ENCODE measurements at regions not wholly inside any gene's neighbourhood (a gene's known extent, or its start where the extent isn't known, plus 50 kb on each side); places are given as distances from the start of the nearest gene placed in this dataset.

DNA sequence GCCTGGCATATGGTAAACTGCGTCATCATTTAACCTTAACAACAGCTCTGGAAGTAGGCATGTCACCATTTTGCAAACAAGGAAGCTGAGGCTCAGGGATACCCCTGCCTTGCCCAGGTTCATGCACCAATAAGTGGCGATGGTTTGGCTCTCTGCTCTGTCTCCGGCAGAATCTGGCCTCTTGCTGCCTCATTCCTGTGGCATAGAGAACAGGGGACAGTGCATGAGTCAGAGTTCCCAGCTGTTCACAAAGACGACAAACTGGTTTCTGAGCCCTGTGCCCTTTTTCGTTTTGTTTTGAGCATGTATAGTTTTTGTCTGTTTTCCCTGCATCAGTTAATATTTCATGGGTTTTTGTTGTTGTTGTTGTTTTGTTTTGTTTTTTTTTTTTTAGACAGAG, 236.8 kb downstream of the OPA1 start:
- no peak for DNase-seq

DNA sequence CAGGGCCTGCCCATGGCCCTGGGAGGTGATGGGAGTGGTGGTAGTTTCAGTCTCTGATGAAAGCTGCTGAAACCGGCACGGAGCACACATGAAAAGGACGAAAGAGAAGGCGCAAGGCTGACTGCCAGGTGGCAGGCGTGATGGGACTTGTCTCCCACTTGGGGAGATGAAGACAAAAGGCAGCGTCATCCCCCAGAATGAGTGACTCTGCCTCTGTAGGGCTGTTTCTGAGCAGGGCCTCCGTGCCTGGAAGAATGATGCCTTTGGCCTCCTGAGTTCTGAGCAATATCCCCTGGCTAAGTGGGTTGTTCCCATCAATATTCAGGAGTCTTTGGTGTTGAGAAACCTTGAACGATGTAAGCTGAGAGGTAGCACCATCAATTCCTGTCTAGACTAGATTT, 237.8 kb downstream of the OPA1 start:
- peak in 1 of 2 experiments; percentile 54 for DNase-seq

DNA sequence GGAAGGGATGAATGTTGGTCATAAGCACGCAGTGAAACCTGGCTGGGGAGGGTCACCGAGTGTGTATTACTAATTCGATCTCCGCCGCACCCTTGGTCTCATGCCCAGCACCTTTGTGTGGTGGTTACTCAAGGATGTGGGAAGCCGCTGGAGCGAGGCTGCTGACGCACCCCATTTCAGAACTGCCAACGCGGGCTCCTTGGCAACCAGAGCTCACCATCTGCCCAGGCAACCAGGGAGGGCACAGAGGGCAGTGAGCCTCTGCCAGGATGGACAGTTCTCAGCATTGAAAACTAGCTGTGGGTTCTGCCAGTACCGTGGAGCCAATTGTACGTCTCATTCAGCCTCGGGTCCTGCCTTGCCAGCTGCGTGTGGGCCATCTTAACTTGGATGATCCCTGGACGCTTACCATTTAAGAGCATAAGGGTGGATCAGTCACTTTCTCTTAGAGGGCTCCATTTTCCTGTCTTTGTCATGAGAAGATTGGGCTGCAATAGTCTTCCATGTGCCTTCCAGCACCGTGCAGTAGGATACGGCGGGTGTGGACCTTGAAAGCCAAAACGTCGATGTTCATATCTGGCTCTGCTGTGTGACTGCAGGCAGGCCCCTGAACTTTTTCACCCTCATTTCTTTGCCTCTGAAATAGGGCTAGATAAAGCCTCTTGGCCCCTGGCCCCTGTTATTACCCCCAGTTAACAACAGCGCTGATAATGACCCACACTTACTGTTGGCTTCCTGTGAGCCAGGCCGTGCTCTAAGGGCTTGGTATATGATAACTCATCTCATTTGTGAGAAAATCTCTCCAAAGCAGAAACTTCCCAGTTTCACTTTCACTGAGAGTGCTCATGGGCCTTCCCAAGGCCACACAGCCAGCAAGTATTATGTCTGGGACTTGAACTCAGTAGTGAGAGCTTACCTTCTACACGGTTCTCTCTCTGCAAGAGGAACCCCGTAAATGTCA, 238.8 kb downstream of the OPA1 start:
- no peak for DNase-seq

DNA sequence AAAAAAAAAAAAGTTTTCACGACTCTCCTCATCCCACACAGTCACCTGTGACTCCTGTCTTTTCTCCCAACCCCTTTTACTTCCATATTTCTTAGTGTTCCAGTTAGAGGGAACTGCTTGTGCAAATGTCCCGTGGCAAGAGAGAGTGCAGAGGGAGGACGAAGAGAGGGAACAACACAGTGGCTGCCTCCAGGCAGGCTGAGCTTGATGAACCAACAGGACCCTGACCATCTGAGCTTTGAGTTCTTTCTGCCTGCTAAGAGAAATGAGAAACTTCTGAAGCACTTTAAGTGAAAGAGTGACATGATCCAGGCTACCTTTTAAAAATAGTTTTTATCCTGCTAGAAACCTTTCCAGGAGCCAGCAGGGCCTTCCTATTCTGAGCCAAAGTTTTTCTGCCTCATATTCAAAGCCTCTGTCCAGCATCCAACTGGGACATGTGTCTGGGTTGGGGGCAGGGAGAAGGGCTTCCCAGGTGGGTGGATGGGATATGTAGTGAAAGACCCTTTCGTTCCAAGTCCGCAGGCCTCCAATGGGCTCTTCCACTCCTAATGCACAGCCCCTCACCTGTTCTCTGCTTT, 239.9 kb downstream of the OPA1 start:
- no peak for DNase-seq

DNA sequence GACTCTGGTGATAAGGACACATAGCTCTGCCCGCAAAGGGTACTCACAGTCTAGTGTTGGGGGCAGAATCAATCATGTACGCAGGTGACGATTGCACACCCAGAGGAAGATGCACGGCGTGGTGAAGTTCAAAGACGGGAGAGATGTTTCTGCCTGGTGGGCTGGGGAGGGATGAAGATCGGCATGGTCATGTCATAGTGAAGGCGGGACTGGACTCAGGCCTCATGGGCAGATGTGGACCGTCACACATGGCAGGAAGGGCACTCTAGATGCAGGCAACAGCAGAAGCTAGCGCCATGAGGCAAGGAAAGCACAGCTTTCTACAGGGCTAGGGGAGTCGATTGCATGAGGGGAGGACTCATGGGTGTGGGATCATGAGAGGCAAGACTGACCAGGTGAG, 240.6 kb downstream of the OPA1 start:
- DNase-seq, result no peak

DNA sequence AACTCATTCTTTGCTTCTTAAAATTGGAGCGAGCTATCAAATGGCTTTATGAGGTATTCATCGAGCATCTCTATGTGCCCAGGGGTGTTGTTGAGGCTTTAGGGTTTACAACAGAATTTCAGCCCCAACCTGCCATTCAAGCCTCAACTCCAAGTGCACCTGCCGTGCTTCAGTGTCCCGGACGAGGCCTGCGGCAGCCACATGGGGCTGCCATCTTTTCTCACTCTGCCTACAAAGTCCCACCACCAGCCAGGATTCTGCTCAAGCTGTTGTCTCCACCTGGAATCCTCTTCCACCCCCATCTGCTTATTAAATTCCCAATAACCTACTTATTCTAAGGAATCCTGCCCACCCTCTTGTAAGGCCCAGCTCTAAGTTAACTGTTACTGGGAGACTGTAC, 242.4 kb downstream of the OPA1 start:
- no peak for DNase-seq

DNA sequence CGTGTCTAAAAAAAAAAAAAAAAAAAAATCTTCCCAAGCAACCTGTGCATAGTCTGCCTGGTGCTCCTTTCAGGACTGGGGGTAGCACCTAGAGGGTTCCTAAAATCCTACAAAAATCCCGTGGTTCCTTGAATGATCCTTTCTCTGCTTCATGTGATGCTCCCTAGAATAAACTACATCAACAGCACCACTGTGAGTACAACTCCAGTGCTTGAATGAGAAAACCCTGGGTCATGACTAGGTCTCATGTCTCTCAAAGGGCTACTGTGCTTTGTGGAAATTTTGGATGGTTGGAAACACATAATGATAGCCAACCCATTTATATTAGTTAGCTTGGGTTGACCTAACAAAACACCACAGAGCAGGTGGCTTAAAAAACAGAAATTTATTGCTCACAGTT, 243.5 kb downstream of the OPA1 start:
- DNase-seq, result no peak

DNA sequence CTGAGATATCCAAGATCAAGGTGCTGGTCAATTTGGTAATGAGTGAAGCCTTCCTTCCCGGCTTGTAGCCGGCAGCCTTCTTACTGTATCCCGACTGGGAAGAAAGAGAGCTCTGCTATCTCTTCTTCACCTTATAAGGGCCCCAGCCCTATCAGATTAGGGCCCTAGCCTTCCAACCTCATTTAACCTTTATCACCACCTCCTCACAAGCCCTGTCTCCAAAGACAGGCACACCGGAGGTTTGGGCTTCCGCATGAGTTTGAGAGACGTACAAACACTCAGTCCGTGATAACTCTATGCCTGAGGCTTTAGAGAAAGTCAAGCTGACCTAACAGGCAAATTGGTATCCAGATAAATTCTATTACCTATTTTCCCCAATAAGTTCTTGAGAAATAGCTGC, 243.9 kb downstream of the OPA1 start:
- no peak for DNase-seq

DNA sequence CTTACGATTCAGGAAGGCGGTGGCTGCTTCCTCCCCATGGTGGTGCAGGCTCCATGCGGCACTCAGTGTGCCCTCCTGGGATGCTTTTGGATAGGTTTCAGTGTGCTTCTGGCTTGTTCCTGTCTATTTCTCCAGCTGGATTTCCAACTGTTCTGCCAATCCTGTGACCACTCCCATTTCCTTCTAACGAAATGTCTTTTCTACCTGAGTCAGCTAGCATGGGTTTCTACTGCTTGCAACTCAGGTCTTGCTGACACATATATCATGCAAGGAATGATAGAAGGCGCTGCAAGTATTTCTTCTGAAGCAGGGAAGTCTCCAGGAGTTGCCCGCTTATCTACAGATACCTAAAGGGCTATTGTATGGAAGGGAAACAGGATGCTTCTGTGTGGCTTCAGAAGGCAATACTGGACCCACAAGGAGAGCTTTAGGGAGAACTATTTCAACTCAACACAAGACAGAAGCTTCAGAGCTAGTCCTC, 244.4 kb downstream of the OPA1 start:
- no peak for DNase-seq

DNA sequence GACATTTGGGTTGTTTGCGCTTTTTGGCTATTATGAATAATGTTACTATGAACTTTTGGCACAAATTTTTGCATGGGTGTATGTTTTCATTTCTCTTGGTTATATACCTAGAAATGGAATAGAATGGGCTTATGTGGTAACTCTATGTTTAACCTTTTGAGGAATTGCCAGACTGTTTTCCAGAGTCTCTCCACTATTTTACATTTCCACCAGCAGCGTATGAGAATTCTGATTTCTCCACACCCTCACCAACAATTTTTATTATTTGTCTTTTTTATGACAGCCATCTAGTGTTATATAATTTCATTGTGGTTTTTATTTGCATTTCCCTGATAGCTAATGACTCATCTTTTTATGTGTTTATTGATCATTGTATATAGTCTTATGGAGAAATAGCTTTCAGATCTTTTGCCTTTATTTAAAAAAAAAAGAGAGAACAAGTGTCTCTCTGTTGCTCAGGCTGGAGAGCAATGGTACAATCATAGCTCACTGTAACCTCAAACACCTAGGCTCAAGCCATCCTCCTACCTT, 247.2 kb downstream of the OPA1 start:
- no peak for DNase-seq

DNA sequence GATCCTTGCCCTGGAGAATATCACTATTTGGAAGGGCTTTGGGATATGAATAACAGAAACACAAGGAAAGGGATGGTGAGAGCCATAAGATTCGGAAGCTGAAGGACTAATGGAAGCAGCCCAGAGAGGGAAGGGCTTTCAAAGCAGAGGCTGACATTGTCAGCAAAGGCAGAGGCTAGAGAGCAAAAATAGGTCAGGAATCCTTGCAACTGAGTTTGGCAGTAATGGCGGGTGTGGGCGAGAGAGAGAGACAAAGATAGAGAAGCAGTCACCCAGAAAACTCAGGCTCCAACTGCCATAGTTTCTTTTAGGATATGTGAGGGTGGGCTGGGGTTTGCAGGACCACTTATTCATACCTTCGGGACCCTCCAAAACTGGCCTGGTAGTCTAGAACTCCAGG, 248.6 kb downstream of the OPA1 start:
- no peak for DNase-seq

DNA sequence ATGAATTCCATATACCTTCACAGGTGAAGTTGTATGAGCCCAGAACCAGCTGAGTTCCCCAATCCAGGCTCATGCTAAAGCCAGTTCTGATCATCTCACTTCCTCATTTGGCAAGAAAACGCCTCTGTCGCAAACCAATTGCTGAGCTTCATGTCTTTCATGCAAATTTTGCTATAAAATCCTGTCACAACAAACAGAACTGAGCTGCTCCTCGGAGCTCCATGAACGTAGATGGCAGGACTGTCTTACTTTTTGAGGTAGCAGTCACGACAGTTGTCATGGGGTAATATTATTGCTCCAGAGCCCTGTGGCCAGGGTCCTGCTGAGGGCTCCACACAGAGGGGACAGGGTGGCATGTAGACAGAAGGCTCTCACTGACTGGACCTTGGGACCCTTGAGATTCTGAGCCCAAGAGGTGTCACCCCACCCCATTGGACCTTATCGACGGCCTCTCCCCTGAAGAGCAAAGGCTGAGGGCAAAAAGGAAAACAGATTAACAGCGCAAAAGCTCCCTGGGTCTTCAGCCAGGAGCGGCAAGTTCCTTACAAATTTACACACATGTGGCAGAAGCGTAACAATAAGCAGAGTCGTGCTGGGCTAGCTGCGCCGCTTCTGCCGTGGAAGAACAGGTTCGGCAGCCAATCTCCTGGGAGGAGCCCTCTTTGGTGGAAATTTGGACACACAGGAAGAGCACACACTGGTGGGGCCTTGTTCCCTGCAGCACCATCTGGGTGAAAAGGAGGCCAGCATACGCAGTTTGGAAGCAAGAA, 249.2 kb downstream of the OPA1 start:
- DNase-seq, result no peak

DNA sequence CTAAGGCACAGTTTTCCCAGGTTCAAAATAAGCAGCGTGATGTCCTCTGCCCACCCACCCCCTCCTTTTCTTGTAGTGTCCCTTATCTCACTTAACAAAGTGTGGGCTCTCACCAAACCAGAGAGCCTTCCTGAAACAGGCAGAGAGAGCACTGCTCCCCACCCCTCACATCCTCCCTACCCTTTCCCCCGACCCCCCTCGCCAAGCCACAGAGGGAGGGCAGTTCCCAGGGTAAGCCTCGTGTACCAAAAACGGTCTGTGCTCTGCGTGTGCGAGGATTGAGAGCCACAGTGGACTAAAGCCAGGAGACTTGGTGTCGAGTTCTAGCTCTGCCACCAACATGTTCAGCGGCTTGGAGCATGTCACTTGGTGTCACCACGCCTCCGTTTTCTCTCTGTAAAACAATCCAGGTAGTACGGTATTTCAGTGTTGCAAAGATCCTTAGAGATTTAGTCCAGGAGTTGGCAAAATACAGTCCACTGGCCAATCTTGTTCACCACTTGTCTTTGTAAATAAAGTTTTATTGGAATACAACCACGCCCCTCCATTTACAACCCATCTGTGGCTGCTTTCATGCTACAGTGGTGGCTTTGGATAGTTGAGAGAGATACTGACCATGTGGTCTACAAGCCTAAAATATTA, 249.9 kb downstream of the OPA1 start:
- DNase-seq, result no peak

DNA sequence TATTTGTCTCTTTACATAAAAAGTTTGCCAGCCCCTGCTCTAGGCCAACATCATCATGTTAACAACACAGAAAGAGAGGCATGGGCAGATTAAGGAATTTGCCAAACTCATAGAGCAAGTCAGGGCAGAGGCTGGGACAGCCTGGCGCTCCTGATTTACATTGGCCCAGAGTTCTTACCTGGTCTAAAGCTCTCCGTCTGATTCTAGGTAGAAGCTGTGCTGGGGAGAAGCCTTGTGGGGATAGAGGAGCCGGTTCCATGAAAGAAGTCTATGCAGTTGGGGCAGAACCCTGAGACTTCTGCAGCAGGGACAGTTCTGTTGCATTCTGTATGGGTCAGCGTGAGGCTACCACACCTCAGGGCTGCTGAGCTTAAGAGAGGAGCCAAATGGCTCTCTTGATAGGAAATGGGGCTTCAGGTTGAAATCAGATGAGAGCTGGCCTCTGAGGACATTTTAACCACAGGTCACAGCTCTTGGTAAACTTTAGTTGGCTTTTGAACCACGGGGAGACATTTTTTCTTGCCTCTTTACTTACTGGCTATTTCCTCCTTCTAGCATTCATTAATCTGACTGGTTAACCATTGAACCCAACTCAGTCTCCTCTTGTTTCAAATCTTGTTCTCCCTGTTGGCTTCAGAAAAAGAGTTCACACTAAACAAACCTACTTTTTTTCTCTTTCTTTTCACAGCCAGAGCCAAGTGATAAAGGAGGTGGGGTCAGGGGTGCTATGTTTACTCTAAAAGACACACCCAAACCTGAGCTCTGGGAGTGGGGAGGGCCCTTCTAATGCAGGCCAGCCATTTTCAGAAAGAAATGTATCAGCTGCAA, 250.7 kb downstream of the OPA1 start:
- no peak for DNase-seq

DNA sequence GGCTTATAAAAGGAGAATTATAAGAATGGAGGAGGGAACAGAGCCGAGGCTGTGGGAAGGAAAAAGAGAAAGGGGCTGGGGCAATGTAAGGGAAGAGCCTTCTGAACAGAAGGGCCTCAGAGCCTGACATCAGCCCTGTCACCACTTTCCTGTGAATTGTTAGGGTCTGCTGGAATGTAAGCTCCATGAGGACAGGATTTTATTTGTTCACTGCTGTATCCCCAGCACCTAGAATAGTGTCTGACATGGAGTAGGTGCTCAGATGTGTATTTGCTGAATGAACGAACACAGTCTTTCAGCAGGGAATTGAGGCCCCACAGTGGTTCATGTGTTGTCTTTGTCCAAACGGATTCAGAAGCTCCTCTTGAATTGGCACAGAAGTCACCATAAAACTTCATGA, 251.5 kb downstream of the OPA1 start:
- DNase-seq, result no peak

DNA sequence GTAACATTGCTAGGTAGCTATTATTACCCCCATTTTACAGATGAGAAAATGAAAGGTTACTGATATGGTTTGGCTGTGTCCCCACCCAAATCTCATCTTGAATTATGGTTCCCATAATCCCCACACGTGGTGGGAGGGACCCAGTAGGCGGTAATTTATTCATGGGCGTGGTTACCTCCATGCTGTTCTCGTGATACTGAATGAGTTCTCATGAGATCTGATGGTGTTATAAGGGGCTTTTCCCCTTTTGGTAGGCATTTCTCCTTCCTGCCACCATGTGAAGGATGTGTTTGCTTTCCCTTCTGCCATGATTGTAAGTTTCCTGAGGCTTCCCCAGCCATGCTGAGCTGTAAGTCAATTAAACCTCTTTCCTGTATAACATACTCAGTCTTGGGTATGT, 252.1 kb downstream of the OPA1 start:
- DNase-seq, result no peak

DNA sequence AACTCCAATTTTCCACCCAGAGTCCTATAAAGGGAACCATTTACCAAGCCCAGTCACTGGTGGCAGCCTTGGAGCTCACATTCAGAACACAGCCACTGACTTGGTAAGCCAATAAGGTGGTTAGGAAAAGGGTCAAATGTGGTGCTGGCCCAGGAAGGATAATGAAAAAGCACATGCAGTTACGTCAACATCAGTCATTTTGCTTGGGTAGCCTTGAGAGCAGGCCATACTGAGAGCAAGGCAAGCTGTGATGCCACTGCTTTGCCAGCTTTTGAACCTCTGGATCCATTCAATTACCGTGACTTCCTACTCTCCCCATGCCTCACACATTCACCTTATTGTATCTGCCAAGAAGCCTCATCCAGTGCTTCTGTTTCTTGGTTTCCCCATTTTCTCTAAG, 253.6 kb downstream of the OPA1 start:
- no peak for DNase-seq

DNA sequence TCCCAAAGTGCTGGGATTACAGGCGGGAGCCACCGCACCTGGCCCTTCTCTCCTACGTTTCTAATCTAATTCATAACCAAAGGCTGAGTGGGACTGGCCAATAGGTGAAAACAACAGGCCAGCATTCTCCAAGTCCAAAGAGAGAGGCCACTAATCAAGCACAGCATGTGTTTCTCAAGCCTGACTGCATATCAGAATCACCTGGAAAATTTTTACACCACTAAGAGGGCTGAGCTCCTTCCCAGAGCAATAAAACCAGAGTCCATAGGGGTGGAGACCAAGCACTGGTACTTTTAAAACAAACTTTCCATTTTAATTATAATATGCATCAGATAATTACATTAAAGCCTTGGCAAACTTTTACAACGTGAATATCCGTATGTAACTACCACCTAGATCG, 254.4 kb downstream of the OPA1 start:
- no peak for DNase-seq

DNA sequence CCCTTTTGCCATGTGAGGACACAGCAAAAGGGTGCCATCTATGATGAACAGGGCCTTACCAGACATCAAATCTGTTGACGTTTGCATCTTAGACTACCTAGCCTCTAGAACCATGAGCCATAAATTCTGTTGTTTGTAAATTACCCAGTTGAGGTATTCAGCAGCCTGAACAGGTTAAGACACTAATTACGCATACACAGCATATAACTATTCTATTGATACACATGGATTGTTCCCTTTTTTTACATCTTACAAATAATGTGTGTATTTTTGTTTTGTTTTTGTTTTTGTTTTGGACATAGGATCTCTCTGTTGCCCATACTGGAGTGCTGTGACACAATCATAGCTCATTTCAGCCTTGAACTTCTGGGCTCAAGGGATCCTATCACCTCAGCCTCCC, 255.5 kb downstream of the OPA1 start:
- no peak for DNase-seq

DNA sequence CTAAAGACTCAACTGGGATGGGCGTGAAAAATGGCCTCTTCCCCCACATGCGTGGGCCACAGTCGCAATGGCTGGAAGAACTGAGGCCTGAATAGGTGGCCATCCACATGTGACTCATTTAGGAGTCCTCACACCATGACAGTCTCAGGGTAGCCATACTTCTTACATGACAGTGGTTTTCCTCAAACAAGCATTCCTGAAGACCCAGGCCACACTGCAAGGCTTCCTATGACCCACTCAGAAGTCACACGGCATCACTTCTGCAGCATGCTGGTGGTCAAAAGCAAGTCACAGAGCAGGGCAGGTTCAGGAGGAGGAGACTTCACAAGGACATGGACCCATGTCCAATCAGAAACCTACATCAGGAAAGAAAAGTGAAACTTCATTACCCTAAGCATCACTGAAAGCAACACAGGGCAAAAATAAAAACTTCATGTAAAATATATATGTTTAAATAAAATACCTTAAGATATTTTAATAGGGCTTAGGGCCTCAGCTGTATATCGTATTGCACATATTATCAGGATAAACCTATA, 257.1 kb downstream of the OPA1 start:
- DNase-seq, result no peak

DNA sequence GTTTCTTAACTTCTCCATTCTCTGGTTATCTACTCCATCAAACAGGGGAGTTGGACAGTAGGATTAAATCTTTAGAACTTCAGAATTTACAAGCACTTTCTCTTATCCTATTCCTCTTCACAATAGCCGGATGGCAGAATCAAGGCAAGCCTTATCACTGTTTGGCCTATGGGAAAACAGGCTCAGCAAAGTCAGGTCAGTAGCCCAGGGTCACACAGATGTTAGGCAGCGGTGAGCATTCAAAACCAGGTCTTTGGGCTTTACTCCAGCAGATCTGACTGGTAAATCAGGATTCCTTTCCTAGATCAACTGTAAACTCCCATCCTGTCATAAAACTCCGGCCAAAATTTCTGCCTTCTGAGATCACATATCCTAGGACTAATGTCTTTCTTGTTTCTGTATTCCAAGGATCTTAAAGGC, 258.4 kb downstream of the OPA1 start:
- no peak for DNase-seq
